ENCODE measurements at regions not wholly inside any gene's neighbourhood (a gene's known extent, or its start where the extent isn't known, plus 50 kb on each side); places are given as distances from the start of the nearest gene placed in this dataset.

DNA sequence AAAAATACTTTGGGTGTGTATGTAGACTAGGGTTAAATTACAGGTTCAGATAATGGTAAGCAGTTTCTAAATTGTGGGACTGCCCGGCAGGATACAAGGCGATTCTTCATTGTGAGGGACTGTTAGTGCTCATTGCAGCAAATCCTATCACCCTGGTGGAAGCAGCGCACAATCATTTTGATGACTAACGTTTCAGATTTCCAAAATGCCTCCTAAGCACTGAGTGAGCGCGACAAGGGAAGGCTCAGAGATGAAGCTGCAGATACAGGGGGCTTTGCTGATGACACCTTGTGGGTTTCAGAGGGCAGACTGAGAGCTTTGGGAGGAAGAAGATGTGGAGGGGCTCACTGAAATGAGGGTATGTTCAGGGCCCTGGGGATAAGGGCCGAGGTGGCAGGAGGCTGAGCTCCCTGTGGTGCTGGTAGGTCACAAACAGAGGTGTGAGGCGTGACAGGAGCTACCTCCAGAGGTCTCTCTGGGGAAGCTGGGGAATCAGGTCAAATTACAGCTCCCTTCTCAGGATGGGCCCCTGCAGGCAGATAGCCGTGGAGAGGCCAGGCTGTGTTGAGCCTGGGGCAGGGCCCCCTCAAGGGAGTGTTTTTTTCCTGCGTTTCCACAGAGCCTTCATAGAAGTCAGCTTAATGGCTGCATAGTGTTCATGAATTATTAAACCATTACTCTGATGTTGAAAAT, 84.5 kb upstream of the FYN start:
- in situ Hi-C loops (cut with MboI; ENCODE audit: low sequenced_read_pairs), result no loop called here

DNA sequence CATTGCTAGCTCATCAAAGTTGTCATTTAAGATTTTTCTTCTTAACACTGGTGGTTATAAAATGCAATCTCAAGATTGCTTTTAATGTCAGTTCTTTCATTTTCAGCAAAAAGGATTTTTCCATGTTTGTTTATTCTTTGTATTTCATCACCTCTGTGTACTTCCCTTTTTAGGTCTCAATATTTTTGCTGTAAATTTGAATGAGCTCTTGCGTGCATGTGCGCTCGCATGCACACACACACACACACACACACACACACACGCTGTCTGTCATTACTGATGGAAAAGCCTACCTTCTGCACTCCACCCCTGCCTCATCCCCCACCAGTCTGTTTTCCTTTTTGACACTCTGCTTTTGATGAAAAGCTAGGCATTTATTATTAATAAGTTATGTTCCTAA, 85.3 kb upstream of the FYN start:
- in situ Hi-C loops (cut with MboI; ENCODE audit: low sequenced_read_pairs), result no loop called here

DNA sequence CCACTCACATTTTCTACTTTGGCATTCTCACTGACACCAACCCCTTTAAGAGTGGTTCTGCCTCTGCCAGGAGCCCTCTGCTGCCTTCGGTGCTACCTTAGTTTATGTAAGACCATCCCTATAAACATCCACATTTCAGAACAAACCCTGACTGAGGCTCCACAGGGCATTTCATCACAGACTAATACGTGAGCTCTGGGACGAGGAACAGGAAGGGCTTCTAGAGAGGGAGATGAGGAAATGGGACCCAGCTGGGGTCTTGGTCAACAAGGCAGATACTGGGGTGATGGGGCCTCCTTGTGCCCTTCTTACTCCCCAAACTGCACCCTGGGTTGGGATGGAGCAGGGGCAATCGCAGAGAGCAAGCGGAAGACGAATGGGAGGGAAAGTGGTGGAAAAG, 86.5 kb upstream of the FYN start:
- in situ Hi-C loops (cut with MboI; ENCODE audit: low sequenced_read_pairs), result no loop called here

DNA sequence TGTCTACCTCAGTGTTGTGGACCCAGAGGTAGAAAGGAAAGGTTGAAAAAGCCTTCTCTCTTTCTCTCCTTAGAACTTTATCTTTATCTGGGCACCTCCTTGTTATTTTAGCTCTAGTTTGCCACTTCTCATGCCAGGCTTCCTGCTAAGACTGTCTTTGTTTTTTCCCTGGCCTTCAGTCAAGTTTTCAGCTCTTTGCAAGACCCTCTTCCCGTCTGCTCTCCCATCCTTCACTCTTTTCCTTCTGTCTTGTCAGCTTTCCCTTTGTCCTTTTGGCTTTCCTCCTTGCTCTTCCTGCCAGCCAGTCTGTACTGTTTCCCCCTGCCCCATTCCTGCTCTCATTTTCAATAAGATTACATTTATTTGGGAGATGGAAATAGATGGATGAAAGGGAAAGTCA, 86.8 kb upstream of the CCN6 start:
- in situ Hi-C loops (cut with MboI; ENCODE audit: low sequenced_read_pairs), result no loop called here

DNA sequence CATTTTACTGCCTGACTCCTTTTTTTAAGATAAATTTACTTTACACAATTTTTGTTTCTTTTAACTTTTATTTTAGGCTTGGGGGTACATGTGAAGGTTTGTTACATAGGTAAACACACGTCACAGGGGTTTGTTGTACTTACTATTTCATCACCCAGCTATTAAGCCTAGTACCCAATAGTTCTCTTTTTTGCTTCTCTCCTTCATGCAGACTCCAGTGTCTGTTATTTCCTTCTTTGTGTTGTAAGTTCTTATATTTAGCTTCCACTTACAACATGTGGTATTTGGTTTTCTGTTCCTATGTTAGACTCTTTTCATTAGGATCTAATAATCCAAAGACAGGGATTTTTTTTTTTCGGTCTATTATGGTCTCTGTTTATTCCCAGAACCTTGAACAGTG, 83.5 kb upstream of the CCN6 start:
- in situ Hi-C loops (cut with MboI; ENCODE audit: low sequenced_read_pairs), result no loop called here

DNA sequence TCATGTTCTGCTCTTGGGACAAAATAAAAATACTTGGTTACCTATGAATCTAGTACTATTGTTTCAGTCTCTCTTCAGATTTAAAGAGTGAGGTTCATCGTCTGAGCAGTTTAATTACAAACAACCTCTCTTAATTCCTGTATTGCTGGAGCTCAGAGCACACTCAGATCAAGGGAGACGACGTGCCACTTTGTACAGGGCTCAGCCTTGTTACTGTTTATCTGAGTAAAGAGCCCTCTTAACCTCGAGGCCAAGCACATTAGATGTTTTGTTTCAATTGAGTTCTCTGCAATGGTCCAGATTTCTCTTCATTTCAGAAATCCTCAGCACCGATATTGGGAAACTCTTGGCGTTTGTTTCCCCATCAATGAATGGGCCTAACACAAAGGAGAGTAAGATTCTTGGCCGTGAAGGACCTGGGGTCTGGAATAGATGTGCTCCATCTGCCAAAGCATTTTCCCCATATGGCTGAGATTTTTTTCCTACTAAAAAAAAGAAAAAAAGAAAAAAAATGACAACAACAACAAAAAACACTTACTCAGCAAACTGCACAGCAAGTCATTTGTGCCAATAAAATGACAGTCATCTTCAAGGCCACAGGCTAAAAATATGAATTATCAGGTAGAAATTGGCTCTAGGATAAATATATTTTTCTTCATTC, 82.6 kb upstream of the CCN6 start:
- in situ Hi-C loops (cut with MboI; ENCODE audit: low sequenced_read_pairs), result no loop called here

DNA sequence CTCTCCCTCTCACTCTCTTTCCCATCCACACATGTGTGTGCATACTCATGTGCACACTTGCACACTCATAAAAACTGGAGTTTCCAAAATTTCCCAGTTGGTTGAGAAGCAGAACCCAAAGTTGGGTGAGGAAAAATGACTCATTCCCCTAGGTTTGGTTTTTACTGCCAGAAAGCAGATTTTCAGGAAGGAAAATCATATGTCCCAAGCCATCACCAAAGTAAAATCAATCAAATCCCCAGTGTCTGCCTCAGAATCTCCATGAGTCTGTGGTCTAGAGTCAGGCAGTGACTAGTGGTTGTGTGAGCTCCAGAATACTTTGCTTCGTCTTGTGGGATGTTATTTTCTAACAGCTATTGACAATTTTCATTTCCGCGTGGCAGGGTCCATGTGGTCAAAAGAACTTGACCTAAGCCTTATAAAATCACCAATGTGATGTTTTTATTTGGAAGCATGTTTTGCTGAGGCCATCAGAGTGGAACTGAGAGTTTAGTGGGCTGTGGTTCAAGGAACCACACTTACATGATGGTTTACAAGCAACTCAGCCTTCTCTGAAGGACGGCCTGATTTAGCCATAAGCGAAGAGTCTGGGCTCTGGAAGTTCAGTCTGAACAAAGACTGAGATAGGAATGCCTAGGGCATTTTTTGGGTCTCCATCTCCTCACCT, 81.9 kb upstream of the CCN6 start:
- in situ Hi-C loops (cut with MboI; ENCODE audit: low sequenced_read_pairs), result no loop called here

DNA sequence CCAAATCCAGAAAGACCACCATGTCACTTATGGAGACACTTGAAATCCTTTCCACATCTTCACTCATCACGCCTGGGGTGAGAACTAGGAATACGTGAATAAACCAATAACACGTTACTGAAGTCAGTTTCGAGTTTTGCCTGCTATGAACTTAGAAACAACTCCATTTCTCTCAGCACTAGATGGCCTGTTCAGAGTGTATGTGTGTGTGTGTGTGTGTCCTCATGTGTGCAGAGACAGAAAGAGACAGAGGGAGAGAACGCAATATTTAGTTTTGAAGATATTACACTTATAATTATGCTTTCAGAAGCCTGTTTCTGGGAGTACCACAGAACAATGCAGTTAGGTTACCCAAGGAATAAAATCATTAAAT, 81.2 kb upstream of the CCN6 start:
- in situ Hi-C loops (cut with MboI; ENCODE audit: low sequenced_read_pairs), result no loop called here

DNA sequence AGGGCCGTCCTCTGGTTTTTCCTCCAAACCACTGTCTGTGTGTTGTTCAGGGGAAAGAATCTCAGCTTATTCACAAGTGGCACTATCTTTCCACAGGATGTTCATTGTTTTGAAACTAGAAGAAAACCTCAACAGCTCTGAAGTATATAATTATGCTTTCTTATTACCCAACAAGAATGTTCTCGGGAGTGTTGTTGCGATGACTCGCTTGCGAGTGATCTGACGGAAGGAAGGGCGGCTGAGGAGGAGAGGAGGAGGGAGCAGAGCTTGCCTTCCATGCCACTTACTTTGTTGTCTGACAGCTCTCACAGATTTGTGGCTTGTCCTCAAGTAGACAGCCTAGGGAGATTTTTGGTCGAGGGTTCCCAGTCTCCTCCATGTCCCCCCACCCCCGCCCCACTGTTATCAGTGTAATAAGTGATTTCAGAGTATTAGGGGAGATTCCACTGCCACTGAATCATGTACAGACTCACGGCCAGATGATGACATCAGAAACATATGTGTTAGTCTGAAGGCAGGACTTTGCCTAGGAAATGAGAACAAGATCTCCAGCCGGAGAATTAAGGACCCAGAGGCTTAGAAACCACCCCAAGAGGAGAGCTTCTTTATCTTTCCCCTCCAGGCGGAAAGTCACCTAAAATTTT, 80.7 kb upstream of the CCN6 start:
- in situ Hi-C loops (cut with MboI; ENCODE audit: low sequenced_read_pairs), result no loop called here

DNA sequence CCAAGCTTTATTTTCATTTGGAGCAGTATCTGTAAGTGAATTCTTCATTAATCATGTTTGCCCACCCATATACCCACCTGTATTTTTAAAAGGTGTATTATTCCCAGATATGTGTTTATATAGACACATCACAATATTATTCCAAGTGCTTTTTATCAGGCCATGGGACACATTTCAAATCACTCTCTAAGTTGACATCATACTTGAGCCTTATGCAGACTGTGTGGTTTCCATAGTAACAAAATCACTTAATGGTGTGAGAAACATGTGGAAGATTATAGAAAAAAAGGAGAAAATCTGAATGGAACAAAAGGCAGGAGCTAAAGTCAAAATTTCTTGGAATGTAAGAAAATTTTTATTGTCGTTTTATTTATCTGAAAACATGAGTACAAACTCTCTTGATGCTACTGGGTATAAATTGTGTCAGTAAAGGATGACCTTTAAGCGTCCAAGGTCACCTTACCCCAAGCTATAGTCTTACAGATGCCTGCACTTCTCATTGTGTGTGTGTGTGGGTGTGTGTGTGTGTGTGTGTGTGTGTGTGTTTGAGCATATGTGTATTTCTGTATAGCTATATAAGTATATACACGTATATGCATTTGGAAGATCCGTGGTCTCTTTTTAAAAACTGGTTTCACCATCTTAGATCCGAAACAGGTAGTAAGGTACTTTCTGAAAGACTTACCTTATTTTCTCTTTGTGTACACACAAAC, 79.8 kb upstream of the CCN6 start:
- in situ Hi-C loops (cut with MboI; ENCODE audit: low sequenced_read_pairs), result no loop called here

DNA sequence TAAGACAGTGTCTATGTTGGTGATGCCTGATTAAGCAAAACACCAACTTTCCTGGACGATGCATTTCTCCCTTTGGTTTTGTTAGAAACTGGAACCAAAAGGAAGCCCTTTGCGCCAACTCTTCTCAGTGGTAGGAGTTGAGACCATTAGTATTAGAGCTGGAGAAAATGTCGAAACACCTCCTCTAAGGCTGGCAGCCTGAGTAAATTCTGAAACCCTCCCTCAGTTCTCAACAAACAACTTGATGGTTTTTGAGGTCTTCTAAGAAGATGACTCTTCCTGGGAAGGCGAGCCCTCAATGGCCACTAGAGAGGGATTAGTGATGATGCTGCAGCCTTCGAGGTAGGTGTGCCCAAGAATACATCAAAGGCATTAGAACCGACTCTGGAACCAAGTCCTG, 78.4 kb upstream of the CCN6 start:
- in situ Hi-C loops (cut with MboI; ENCODE audit: low sequenced_read_pairs), result no loop called here

DNA sequence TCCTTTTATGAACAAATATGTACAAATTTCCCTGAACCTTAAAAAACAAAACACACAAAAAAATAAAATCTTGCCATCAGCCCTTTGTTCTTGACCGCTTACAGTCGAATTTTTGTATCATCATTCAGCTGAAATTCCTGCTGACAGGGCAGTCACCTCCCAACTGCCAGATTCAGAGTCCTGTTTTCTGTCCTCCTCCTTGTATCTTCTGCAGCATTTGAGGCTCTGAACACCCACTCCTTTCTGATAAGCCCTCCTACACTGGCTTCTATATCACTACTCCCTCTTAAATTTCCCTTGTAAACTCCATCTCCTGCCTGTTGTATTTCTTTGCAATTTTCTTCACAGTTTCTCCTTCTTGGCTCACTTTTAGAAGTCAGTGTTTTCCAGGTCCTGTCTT, 77.8 kb upstream of the CCN6 start:
- in situ Hi-C loops (cut with MboI; ENCODE audit: low sequenced_read_pairs), result no loop called here

DNA sequence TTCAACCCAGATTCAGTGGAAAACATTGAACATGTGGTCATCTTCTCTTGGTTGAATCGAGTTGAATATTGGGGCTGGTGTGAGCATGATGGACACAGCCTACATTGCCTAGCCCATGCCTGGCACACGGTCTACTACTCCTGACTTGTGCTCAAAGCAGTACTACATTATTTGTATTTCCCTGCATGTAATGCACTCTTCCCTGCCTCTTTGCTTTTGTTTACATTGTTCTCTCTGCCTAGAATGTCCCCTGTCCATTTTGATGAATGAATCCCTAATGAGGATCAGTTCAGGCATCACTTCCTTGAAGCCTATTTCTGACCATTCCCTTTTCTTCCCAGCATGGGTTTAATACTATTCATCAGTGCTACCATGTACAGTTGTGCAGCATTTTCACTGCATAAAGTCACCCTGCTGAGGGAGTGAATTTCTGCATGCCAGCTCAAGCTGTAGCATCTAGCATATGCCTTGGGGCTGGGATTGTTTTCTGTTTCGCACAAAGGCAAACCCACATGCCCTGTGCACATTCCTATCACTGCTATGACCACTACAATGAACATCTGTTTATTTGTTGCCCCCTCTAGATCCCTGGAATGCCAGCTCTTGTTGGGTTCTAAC, 75.3 kb upstream of the CCN6 start:
- in situ Hi-C loops (cut with MboI; ENCODE audit: low sequenced_read_pairs), result no loop called here

DNA sequence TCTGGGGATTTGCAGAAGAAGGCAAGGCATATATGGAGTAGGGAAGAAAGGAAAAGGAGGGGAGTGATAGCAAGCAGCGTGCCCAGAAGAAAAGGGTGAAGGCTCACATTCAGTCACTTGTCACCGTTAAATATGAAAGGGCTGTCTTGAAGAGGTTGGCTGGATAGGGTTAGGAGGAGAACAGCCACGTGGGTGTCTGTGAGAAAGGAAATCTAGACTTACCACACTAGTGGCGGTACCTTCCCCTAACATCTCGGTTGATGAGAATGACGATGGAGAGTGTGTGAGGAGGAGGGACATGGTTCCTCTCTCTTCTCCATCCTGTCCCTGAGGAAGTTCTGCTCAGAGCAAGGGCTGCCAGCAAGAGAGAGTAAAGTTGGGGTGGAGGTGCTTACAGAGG, 74.3 kb upstream of the CCN6 start:
- in situ Hi-C loops (cut with MboI; ENCODE audit: low sequenced_read_pairs), result no loop called here

DNA sequence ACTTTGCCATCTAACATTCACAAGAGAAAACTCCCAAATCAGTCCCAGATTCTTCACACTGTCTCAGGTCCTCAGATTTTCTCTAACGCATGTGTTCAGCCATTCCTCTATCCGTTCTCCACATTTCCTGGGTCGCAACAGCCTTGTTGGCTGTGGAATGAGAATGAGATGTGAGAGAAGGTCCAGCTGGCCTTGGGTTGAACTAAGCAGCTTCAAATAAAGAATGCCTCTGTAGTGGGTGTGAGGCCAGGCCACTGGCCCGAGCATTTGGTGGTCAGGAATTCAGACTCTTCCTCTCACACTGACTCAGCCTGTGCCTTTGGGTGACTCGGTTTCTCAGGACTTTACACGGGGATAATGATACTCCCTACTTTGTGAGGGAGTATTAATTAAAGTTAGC, 73.8 kb upstream of the CCN6 start:
- in situ Hi-C loops (cut with MboI; ENCODE audit: low sequenced_read_pairs), result no loop called here

DNA sequence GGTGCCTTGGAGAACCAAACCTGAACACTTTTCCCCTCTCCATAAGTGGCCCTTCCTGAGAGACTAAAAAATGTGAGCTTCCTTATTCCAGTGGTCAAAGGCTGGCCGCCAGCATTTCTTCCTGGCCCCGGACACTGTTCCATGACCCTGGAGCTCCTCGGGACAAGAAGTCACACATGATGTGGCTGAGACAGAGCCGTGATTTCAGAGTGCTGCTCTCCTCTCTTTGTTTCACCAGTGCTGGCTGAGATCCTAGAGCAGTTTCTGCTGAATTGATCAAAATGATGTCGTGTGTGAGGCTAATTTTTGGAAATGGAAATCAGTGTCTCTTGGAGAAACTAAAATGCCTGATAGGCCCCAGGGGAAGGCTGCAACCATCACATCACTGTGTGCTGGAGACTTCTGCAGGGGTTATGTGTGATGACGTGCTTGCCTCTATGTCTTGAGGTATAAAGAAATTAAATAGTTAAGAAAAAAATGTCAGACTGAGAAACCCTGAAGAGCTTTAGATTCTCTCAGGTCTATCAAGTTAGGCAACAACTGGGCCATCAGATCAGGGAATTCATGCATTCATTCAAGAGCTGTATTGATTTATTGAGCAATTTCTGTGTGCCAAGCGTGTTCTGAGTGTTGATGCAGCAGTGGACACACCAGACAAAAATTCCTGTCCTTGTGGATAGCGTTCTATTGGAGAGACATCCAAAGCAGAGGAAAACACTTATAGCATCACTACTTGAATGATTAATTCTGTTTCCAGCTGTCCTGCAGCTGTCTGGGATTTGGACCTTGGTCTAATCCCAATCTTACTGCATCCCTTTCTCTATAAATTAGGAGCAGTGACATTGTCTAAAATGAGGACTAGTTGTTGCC, 72.7 kb upstream of the CCN6 start:
- in situ Hi-C loops (cut with MboI; ENCODE audit: low sequenced_read_pairs), result no loop called here

DNA sequence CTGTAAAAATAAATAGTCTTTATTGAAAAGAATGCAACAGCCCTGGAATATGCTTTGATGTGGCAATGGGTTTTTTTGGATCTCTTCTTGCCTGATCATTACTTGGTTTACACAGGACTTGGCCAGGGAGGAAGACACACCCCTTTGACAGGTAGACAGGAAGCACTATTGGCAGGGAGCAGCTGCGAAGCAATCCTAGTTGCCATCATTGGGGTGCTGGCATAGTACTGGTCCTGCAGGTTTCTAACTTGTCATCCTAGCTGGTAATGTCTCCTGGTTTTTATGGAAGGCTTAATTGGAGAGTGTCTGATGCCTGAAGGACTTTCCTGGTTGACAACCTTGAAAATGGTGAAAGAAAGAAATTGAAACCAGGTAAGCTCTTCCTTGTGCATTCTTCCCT, 71.2 kb upstream of the CCN6 start:
- in situ Hi-C loops (cut with MboI; ENCODE audit: low sequenced_read_pairs), result no loop called here

DNA sequence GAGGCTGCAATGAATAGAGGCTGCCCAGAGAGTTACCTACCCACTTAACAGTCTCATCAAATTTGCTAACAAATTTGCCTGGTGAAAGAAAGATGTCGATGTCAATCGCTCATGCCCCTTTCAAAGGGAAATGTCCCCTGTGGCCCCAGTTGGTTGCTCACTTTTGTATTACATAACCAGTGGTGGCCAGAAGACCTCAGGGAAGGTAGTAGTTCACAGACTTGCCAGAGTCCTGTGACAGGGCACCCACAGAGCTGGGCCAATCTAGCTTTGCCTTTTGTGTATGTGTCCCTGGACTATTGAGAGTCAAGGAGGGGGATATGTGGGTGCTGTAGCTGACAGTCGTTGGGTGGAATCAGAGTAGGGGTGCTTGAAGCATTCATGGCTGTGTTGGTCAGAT, 70.7 kb upstream of the CCN6 start:
- in situ Hi-C loops (cut with MboI; ENCODE audit: low sequenced_read_pairs), result no loop called here

DNA sequence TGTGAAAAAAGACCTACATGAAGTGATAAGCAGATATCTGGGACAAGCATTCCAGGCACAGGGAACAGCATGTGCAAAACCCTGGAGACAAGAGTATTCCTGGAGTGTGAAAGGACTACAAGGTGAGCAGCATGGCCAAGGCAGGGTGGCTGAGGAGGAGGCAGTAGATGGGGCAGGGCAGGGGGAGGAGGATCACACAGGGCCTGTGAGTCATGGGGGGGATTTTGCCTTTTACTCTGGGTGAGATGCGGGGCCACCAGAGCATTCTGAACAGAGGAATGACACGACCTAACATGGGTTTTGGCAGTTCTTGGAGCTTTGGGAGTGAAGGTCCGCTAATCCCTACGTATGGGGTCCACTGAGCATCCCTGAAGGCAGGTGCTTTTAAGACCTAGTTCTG, 69.8 kb upstream of the CCN6 start:
- in situ Hi-C loops (cut with MboI; ENCODE audit: low sequenced_read_pairs), result no loop called here
